GM12878 (cell line): ENCODE measurements at regions not wholly inside any gene's neighbourhood (a gene's known extent, or its start where the extent isn't known, plus 50 kb on each side); places are given as distances from the start of the nearest gene placed in this dataset.

Experiments used
- ASH2L ChIP-seq: fragments of 300-600, 200-600 bp; sonication (generic); IDR thresholded peaks from 2 replicates; pipeline ENCODE4 v1.6.1; 2017; ENCODE audit warnings: low read depth, mild to moderate bottlenecking, borderline replicate concordance
- CREB1 ChIP-seq: IDR thresholded peaks from 2 replicates; pipeline ENCODE4 v1.6.1; 2012; ENCODE audit warnings: low read depth, mild to moderate bottlenecking, inconsistent platforms
- CTCF ChIP-seq, 3 experiments: IDR thresholded peaks in 2 of 3; conservative IDR thresholded peaks in 1 of 3; 2 replicates each; pipeline ENCODE4 v1.5.1; 2011; ENCODE audit warnings: low read depth in 3 of 3, low read length in 3 of 3, mild to moderate bottlenecking in 3 of 3, control low read depth in 2 of 3, moderate library complexity in 2 of 3, inconsistent platforms in 1 of 3, mixed read lengths in 1 of 3; ENCODE audit not compliant: control insufficient read depth in 2 of 3, insufficient read depth in 1 of 3; ENCODE audit errors: extremely low read depth in 1 of 3
- IRF4 ChIP-seq: IDR thresholded peaks from 2 replicates; pipeline ENCODE4 v1.6.1; 2011; ENCODE audit warnings: low read depth, low read length
- POLR2AphosphoS5 ChIP-seq: IDR thresholded peaks from 2 replicates; pipeline ENCODE4 v1.6.1; 2011; ENCODE audit warnings: mild to moderate bottlenecking, low read length, inconsistent platforms
- REST ChIP-seq: IDR thresholded peaks from 2 replicates; pipeline ENCODE4 v1.6.1; 2012; ENCODE audit warnings: mild to moderate bottlenecking, low read depth, low read length
- SIN3A ChIP-seq: IDR thresholded peaks from 2 replicates; pipeline ENCODE4 v1.6.1; 2012; ENCODE audit warnings: low read depth, low read length, improper control_type of control experiment
- USF2 ChIP-seq: IDR thresholded peaks from 2 replicates; pipeline ENCODE4 v1.6.1; 2011; ENCODE audit warnings: low read depth, low read length, improper control_type of control experiment, borderline replicate concordance
- ZBTB40 ChIP-seq: fragments of 450-650 bp; IDR thresholded peaks from 2 replicates; pipeline ENCODE4 v1.6.1; 2016; ENCODE audit warnings: mild to moderate bottlenecking, moderate library complexity, borderline replicate concordance

GRCh38 chr15:69513450-69513960 is 60.9 kb downstream of the RPLP1 start:
- TF ChIP-seq CTCF (IDR thresholded peaks at IDR 0.05 in 2 of 3, conservative IDR thresholded peaks at IDR 0.05 in 1 of 3; ENCODE audit: control insufficient read depth in 2 of 3, extremely low read depth in 1 of 3, insufficient read depth in 1 of 3, low read depth in 3 of 3, low read length in 3 of 3) (no peak), REST (no peak), IRF4 (no peak), ZBTB40 (no peak), CREB1 (no peak), USF2 (no peak), POLR2AphosphoS5 (no peak), ASH2L (no peak), SIN3A (no peak)
